Panc1 (cell line): ENCODE measurements at regions not wholly inside any gene's neighbourhood (a gene's known extent, or its start where the extent isn't known, plus 50 kb on each side); places are given as distances from the start of the nearest gene placed in this dataset.
"Not testable (repeated sequence)": the region's sequence is repeated elsewhere in the genome, so short reads cannot be mapped to it uniquely, and the experiment has no call there.

Experiments
- ATAC-seq: fragments of 200-7000 bp; cut with Tn5 transposase; 2 replicates; pipeline ENCODE4 v1.9.1; 2020; ENCODE audit warnings: mild to moderate bottlenecking, moderate library complexity
- BruUV-seq: library from RNA; stranded (reverse); fragments of 400-500 nt; replicated peaks from 2 replicates; lab custom pipeline; 2021; lab: Mats Ljungman, UMichigan
- CTCF ChIA-PET: fragments of 300-600 bp; sonication (Branson Sonifier 250); formaldehyde crosslinking; loops from one replicate; lab custom pipeline; 2022; ENCODE audit warnings: antibody characterized with exemption; lab: Charles Lee
- POLR2A ChIA-PET: fragments of 300-600 bp; sonication (Branson Sonifier 250); formaldehyde crosslinking; loops from one replicate; lab custom pipeline; 2022; ENCODE audit warnings: antibody characterized with exemption; lab: Charles Lee
- DNase-seq: peaks from one replicate; pipeline ENCODE4 v3.0.0-alpha.2; 2010; ENCODE audit warnings: low read depth, low spot score
- H3K27ac ChIP-seq: 2 replicates; pipeline ENCODE4 v1.5.1; 2011; ENCODE audit warnings: mild to moderate bottlenecking, low read length, inconsistent platforms
- H3K27me3 ChIP-seq: fragments of 200-500 bp; sonication (Bioruptor generic); 2 replicates; pipeline ENCODE4 v1.6.0; 2014; ENCODE audit warnings: low read length, inconsistent platforms; ENCODE audit not compliant: control insufficient read depth, insufficient read depth
- H3K36me3 ChIP-seq: fragments of 200-500 bp; sonication (Bioruptor generic); 2 replicates; pipeline ENCODE4 v1.5.1; 2014; ENCODE audit warnings: inconsistent platforms, mild to moderate bottlenecking, low read length, moderate library complexity; ENCODE audit not compliant: control insufficient read depth, insufficient read depth
- H3K4me1 ChIP-seq: 2 replicates; pipeline ENCODE4 v1.5.1; 2011; ENCODE audit warnings: inconsistent platforms, mild to moderate bottlenecking, low read length, moderate library complexity; ENCODE audit not compliant: control insufficient read depth, insufficient read depth
- H3K4me3 ChIP-seq, 2 experiments: 2 replicates each; pipeline ENCODE4 v1.5.1; 2011 to 2012; ENCODE audit warnings: low read depth in 2 of 2, low read length in 2 of 2, mild to moderate bottlenecking in 2 of 2, inconsistent platforms in 1 of 2, moderate library complexity in 1 of 2
- H3K9me3 ChIP-seq: fragments of 200-500 bp; sonication (Bioruptor generic); 2 replicates; pipeline ENCODE4 v1.5.1; 2014; ENCODE audit warnings: low read depth, mild to moderate bottlenecking, inconsistent platforms, low read length, moderate library complexity; ENCODE audit not compliant: control insufficient read depth, insufficient read depth
- CTCF ChIP-seq: fragments of 450-650 bp; IDR thresholded peaks from 2 replicates; pipeline ENCODE4 v1.5.1; 2017; ENCODE audit warnings: mild to moderate bottlenecking
- POLR2AphosphoS5 ChIP-seq: IDR thresholded peaks from 2 replicates; pipeline ENCODE4 v1.6.1; 2012; ENCODE audit warnings: mild to moderate bottlenecking, low read depth, low read length, moderate library complexity
- REST ChIP-seq, 2 experiments: IDR thresholded peaks; 2 replicates each; pipeline ENCODE4 v1.6.1; 2011 to 2012; ENCODE audit warnings: low read depth in 2 of 2, control low read depth in 1 of 2, low read length in 1 of 2, mild to moderate bottlenecking in 1 of 2, moderate library complexity in 1 of 2; ENCODE audit not compliant: insufficient read depth in 1 of 2
- SIN3A ChIP-seq: IDR thresholded peaks from 2 replicates; pipeline ENCODE4 v1.6.1; 2012; ENCODE audit warnings: low read depth, mild to moderate bottlenecking, low read length, moderate library complexity, borderline replicate concordance; ENCODE audit not compliant: insufficient read depth
- TCF7L2 ChIP-seq: IDR thresholded peaks from 2 replicates; pipeline ENCODE4 v1.6.1; 2011; ENCODE audit warnings: mild to moderate bottlenecking, low read depth, low read length, inconsistent platforms
- in situ Hi-C: cut with HindIII; loops from 2 replicates; pipeline ENCODE4 v1.10.0; 2016; ENCODE audit warnings: low sequenced_read_pairs, low pct_unique_long_range_greater_than_20kb
- intact Hi-C: fragments of 100-400 bp; cut with micrococcal nuclease; formaldehyde crosslinking; loops from one replicate; pipeline ENCODE4 v1.10.0; 2022; ENCODE audit not compliant: unreplicated experiment

- BruUV-seq = no TSS peak
- CTCF ChIA-PET = no interaction called here
- Histone ChIP-seq H3K4me3 (no peak overlapping the region), H3K4me1 (no peaks in the 10 kb centered on the region), H3K36me3 (no peaks in the 10 kb centered on the region), H3K27ac (no peak overlapping the region), H3K27me3 (no peaks in the 10 kb centered on the region), H3K9me3 (no peaks in the 10 kb centered on the region)
- POLR2A ChIA-PET = no interaction called here
- in situ Hi-C loops (no loop called here), intact Hi-C loops (no loop called here)
- DNase-seq (no peak), ATAC-seq (no peak)
- no peak for TF ChIP-seq SIN3A
- no peak for TF ChIP-seq REST (IDR thresholded peaks at IDR 0.05; ENCODE audit: insufficient read depth in 1 of 2, low read depth in 2 of 2, low read length in 1 of 2)
- no peak for TF ChIP-seq TCF7L2
- no peak for TF ChIP-seq POLR2AphosphoS5
- no peak for TF ChIP-seq CTCF
Observed at GRCh38 chr6:86775893-86776292, 161.4 kb upstream of the HTR1E start.

DNA sequence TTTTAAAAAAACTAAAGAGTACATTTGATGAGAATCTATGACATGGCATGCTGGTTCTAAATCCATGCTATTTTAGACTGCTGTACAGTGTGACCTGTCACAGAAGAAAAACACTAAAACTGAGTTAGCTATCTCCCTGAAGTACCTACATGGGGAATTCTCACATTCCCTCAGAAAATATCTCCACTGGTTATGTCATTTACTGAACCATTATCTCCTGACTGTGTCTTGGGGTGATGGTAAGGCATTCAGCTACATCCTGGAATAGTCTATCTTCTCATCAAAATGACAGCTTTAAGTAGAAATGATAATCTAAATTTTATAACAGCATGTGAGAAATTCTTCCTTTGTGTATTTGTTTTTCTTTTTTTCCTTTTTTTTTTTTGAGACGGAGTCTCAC lies 172.1 kb upstream of the HTR1E start:
- H3K4me1 ChIP-seq = no peaks in the 10 kb centered on the region
- H3K36me3 ChIP-seq = no peaks in the 10 kb centered on the region
- no peak overlapping the region for H3K4me3 ChIP-seq
- BruUV-seq = no TSS peak
- H3K9me3 ChIP-seq = no peaks in the 10 kb centered on the region; the same call in 1 of the 2 replicates
- intact Hi-C loops (no loop called here), in situ Hi-C loops (no loop called here)
- no peak for TF ChIP-seq TCF7L2
- H3K27ac ChIP-seq = no peak overlapping the region
- DNase-seq (no peak), ATAC-seq (no peak)
- CTCF ChIA-PET = no interaction called here
- POLR2A ChIA-PET = no interaction called here
- H3K27me3 ChIP-seq = no peaks in the 10 kb centered on the region

GRCh38 chr6:86759953-86760352 lies 177.4 kb upstream of the HTR1E start:
- H3K27ac ChIP-seq, H3K4me3 ChIP-seq, CTCF ChIA-PET, H3K27me3 ChIP-seq, ATAC-seq, intact Hi-C loops, DNase-seq, BruUV-seq, H3K36me3 ChIP-seq, H3K4me1 ChIP-seq, in situ Hi-C loops, H3K9me3 ChIP-seq, POLR2A ChIA-PET: not testable (repeated sequence)
